B cell (primary cell): ENCODE measurements at regions not wholly inside any gene's neighbourhood (a gene's known extent, or its start where the extent isn't known, plus 50 kb on each side); places are given as distances from the start of the nearest gene placed in this dataset.

ENCODE experiments used
- CTCF ChIP-seq: fragments of 200-600 bp; IDR thresholded peaks from one replicate; pipeline ENCODE4 v1.8.0; 2022; ENCODE audit warnings: antibody characterized with exemption, mild to moderate bottlenecking
- EZH2 ChIP-seq: IDR thresholded peaks from 2 replicates; pipeline ENCODE4 v1.6.1; 2012; ENCODE audit warnings: borderline replicate concordance, low read depth, mild to moderate bottlenecking, moderate library complexity, low read length; ENCODE audit not compliant: insufficient read depth, poor library complexity, severe bottlenecking

GRCh38 chr4:74628852-74629620 is 165.3 kb downstream of the BTC start:
- no peak for TF ChIP-seq CTCF
- no peak for TF ChIP-seq EZH2
